Transverse colon (tissue), 4 donors: ENCODE measurements at regions not wholly inside any gene's neighbourhood (a gene's known extent, or its start where the extent isn't known, plus 50 kb on each side); places are given as distances from the start of the nearest gene placed in this dataset.

Experiments
- DNase-seq: peaks from one replicate; pipeline ENCODE4 v3.0.0-alpha.2; 2019
- H3K27ac ChIP-seq, 4 donors: fragments of 200-600 bp; sonication (generic); 2 replicates each; pipeline ENCODE4 v1.5.1; 2016 to 2018; ENCODE audit warnings: inconsistent platforms in 4 of 4
- H3K27me3 ChIP-seq: fragments of 200-600 bp; sonication (generic); 2 replicates; pipeline ENCODE4 v1.5.1; 2017; ENCODE audit warnings: inconsistent platforms
- H3K36me3 ChIP-seq, 4 donors: fragments of 200-600 bp; sonication (generic); 2 replicates each; pipeline ENCODE4 v1.5.1; 2017 to 2019; ENCODE audit warnings: inconsistent platforms in 4 of 4
- H3K4me1 ChIP-seq, 4 donors: fragments of 200-600 bp; sonication (generic); 2 replicates each; pipeline ENCODE4 v1.5.1; 2017 to 2020; ENCODE audit warnings: inconsistent platforms in 4 of 4
- H3K4me3 ChIP-seq, 4 donors: fragments of 200-600 bp; sonication (generic); 1 replicate in 1 of 4; 2 replicates in 3 of 4; pipeline versions ENCODE4 v1.5.1 to v1.6.1; 2017 to 2019; ENCODE audit warnings: inconsistent platforms in 4 of 4
- H3K9me3 ChIP-seq, 2 donors: fragments of 200-600 bp; sonication (generic); 2 replicates each; pipeline ENCODE4 v1.5.1; 2017 to 2019; ENCODE audit warnings: inconsistent platforms in 2 of 2
- CTCF ChIP-seq, 5 experiments: fragments of 200-600 bp in 3 of 5; fragments of 450-650 bp in 2 of 5; sonication (generic) in 3 of 5; IDR thresholded peaks; 1 replicate in 2 of 5; 2 replicates in 3 of 5; pipeline ENCODE4 v1.5.1; 2016 to 2017; ENCODE audit warnings: antibody characterized with exemption in 5 of 5, inconsistent platforms in 3 of 5, mild to moderate bottlenecking in 2 of 5, moderate library complexity in 1 of 5
- EP300 ChIP-seq: sonication (generic); formaldehyde crosslinking; IDR thresholded peaks from one replicate; pipeline ENCODE4 v1.6.1; 2017; ENCODE audit warnings: antibody characterized with exemption, low read depth
- POLR2A ChIP-seq: fragments of 450-650 bp; IDR thresholded peaks from one replicate; pipeline ENCODE4 v1.6.1; 2016; ENCODE audit warnings: antibody characterized with exemption, mild to moderate bottlenecking, moderate library complexity
- POLR2AphosphoS5 ChIP-seq, 3 donors: sonication (generic); formaldehyde crosslinking; IDR thresholded peaks; one replicate each; pipeline ENCODE4 v1.6.1; 2016; ENCODE audit warnings: antibody characterized with exemption in 3 of 3
- WGBS, 2 donors: methylation state at CpG; one replicate each; pipeline ENCODE4 v1.1.5; 2018; ENCODE audit warnings: low coverage in 1 of 2; 5-methylcytosine and 5-hydroxymethylcytosine counted together
- in situ Hi-C, 4 donors: fragments of 200-750 bp; cut with MboI; loops; one replicate each; pipeline versions ENCODE4 v1.15.0 to v1.15.1; 2017; ENCODE audit warnings: low sequenced_read_pairs in 3 of 4, low pct_ligation_motif_present in 1 of 4, low pct_unique_long_range_greater_than_20kb in 1 of 4
- intact Hi-C: fragments of 100-400 bp; cut with DNase I; formaldehyde crosslinking; loops from one replicate; pipeline ENCODE4 v1.15.1; 2023; ENCODE audit warnings: low total_unique reads

DNA sequence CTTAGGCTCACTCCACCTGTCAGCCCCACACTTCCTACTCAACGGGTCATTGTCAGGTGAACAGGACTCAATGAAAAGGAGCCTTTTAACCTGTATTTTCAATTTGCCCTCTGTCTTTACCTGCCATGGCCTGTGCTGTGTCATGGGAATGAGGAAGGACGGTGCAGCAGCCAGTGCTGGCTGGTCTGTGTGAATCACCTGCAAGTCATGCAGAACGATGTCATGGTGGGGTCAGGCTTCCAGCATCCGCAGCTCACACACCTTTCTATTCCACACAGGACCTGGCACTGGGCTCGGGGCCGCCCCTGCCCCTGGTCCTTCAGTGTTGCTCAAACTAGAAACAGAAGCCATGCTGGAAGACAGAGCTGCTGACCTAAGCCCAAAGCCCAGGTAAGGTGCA lies 188.7 kb upstream of the GMDS start:
- WGBS, 2 donors = 92% methylated on average over 6 of the region's 6 CpGs; no CpG with 5 or more reads in 1 of the 2 donors
- Histone ChIP-seq H3K9me3 (no peaks in the 10 kb centered on the region), H3K27ac (no peak overlapping the region), H3K4me1 (no peaks in the 10 kb centered on the region), H3K4me3 (no peak overlapping the region), H3K36me3 (no peaks in the 10 kb centered on the region), H3K27me3 (no peaks in the 10 kb centered on the region)
- intact Hi-C loops = no loop called here
- in situ Hi-C loops = no loop called here
- DNase-seq = no peak
- TF ChIP-seq CTCF (IDR thresholded peaks at IDR 0.05) = no peak
- TF ChIP-seq EP300 = no peak
- no peak for TF ChIP-seq POLR2A
- no peak for TF ChIP-seq POLR2AphosphoS5 (IDR thresholded peaks at IDR 0.05)

DNA sequence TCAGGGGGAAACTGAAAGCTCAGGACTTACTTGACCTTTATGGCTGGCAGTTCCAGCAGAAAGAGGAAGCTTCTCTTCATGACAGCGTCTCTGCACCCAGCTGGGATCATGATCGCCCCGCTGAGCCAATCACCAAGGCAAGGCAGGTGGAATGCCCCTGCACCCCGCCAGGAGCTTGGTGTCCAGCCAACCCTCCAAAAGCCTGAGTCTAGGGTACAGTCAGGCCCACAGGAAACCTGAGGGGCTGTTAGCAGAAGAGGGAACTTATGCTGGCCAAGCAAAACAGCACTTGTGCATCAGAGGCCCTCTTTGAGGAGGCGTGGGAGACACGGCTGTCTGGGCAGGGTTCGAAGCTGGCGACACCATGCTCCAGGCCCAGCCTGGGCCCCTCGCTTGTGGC lies 188.3 kb upstream of the GMDS start:
- 86% methylated on average over 9 of the region's 9 CpGs; no CpG with 5 or more reads in 1 of the 2 donors for WGBS, 2 donors
- Histone ChIP-seq H3K27me3 (no peaks in the 10 kb centered on the region), H3K27ac (no peak overlapping the region), H3K9me3 (no peaks in the 10 kb centered on the region), H3K36me3 (no peaks in the 10 kb centered on the region), H3K4me1 (no peaks in the 10 kb centered on the region), H3K4me3 (no peak overlapping the region)
- intact Hi-C loops (no loop called here), in situ Hi-C loops (no loop called here)
- TF ChIP-seq EP300 = no peak
- TF ChIP-seq CTCF (IDR thresholded peaks at IDR 0.05) = no peak
- TF ChIP-seq POLR2AphosphoS5 (IDR thresholded peaks at IDR 0.05) = no peak
- TF ChIP-seq POLR2A = no peak
- no peak for DNase-seq

- Histone ChIP-seq H3K27me3 (no peaks in the 10 kb centered on the region), H3K9me3 (no peaks in the 10 kb centered on the region), H3K4me3 (no peak overlapping the region), H3K4me1 (no peaks in the 10 kb centered on the region), H3K27ac (no peak overlapping the region), H3K36me3 (no peaks in the 10 kb centered on the region)
- TF ChIP-seq EP300 (no peak), CTCF (IDR thresholded peaks at IDR 0.05) (no peak), POLR2AphosphoS5 (IDR thresholded peaks at IDR 0.05) (no peak), POLR2A (no peak)
- DNase-seq = no peak
- in situ Hi-C loops (no loop called here), intact Hi-C loops (no loop called here)
- 95 to 100% methylated on average over 2 to 5 of the region's 5 CpGs for WGBS, 2 donors
These were observed 187.9 kb upstream of the GMDS start for GRCh38 chr6:2433266-2433665.

- Histone ChIP-seq H3K4me1 (no peaks in the 10 kb centered on the region), H3K36me3 (no peaks in the 10 kb centered on the region), H3K27me3 (no peaks in the 10 kb centered on the region), H3K27ac (no peak overlapping the region), H3K9me3 (no peaks in the 10 kb centered on the region), H3K4me3 (no peak overlapping the region)
- DNase-seq = no peak
- in situ Hi-C loops = no loop called here
- WGBS, 2 donors = 64 to 76% methylated on average over 4 to 5 of the region's 5 CpGs
- TF ChIP-seq EP300 = no peak
- TF ChIP-seq CTCF (IDR thresholded peaks at IDR 0.05) = no peak
- TF ChIP-seq POLR2AphosphoS5 (IDR thresholded peaks at IDR 0.05) = no peak
- no peak for TF ChIP-seq POLR2A
- intact Hi-C loops = no loop called here
These were observed 186.9 kb upstream of the GMDS start for GRCh38 chr6:2432292-2432691.
